Cardiac muscle cell (in vitro differentiated cells and primary cell): ENCODE measurements at regions not wholly inside any gene's neighbourhood (a gene's known extent, or its start where the extent isn't known, plus 50 kb on each side); places are given as distances from the start of the nearest gene placed in this dataset.

Source experiments
- DNase-seq, 2 donors: peaks; one replicate each; pipeline versions ENCODE4 v3.0.0 to v3.0.0-alpha.2; 2010 to 2017; ENCODE audit warnings: low read depth in 1 of 2, low spot score in 1 of 2
- H3K27ac ChIP-seq: fragments of 200-600 bp; sonication (generic); 2 replicates; pipeline ENCODE4 v1.5.1; 2016
- H3K27me3 ChIP-seq: fragments of 200-600 bp; sonication (generic); 2 replicates; pipeline ENCODE4 v1.6.0; 2016; ENCODE audit warnings: control low read depth
- H3K36me3 ChIP-seq: fragments of 200-600 bp; sonication (generic); 2 replicates; pipeline ENCODE4 v1.5.1; 2016; ENCODE audit warnings: control low read depth
- H3K4me1 ChIP-seq: fragments of 200-600 bp; sonication (generic); 2 replicates; pipeline ENCODE4 v1.8.1; 2017; ENCODE audit warnings: low read depth, mild to moderate bottlenecking, mixed run types
- H3K4me3 ChIP-seq: fragments of 200-600 bp; sonication (generic); 2 replicates; pipeline ENCODE4 v1.5.1; 2016; ENCODE audit warnings: mild to moderate bottlenecking
- H3K9me3 ChIP-seq: fragments of 200-600 bp; sonication (generic); 2 replicates; pipeline ENCODE4 v1.5.1; 2017; ENCODE audit warnings: low read depth, mild to moderate bottlenecking, control low read depth
- CTCF ChIP-seq: IDR thresholded peaks from 2 replicates; pipeline ENCODE4 v1.5.1; 2012; ENCODE audit warnings: low read depth, mild to moderate bottlenecking, low read length

GRCh38 chr11:112400476-112401014, 139.9 kb upstream of the PLET1 start:
- no peaks in the 10 kb centered on the region for H3K36me3 ChIP-seq
- H3K4me1 ChIP-seq: no peaks in the 10 kb centered on the region
- H3K4me3 ChIP-seq: no peak overlapping the region
- H3K9me3 ChIP-seq: no peaks in the 10 kb centered on the region
- no peak overlapping the region for H3K27ac ChIP-seq
- no peak for DNase-seq
- no peaks in the 10 kb centered on the region for H3K27me3 ChIP-seq
- TF ChIP-seq CTCF: no peak

- H3K4me1 ChIP-seq: no peaks in the 10 kb centered on the region
- DNase-seq: no peak
- TF ChIP-seq CTCF: no peak
- H3K9me3 ChIP-seq: no peaks in the 10 kb centered on the region
- H3K4me3 ChIP-seq: no peak overlapping the region
- no peaks in the 10 kb centered on the region for H3K27me3 ChIP-seq
- no peak overlapping the region for H3K27ac ChIP-seq
- H3K36me3 ChIP-seq: no peaks in the 10 kb centered on the region
Observed at GRCh38 chr11:112401036-112401769, 140.5 kb upstream of the PLET1 start.

- H3K27me3 ChIP-seq: no peaks in the 10 kb centered on the region
- no peak for DNase-seq
- no peaks in the 10 kb centered on the region for H3K4me1 ChIP-seq
- no peaks in the 10 kb centered on the region for H3K9me3 ChIP-seq
- H3K27ac ChIP-seq: no peak overlapping the region
- TF ChIP-seq CTCF: no peak
- no peak overlapping the region for H3K4me3 ChIP-seq
- H3K36me3 ChIP-seq: no peaks in the 10 kb centered on the region
Observed at GRCh38 chr11:112403432-112403831, 142.8 kb upstream of the PLET1 start.

GRCh38 chr11:112404112-112404511, 143.5 kb upstream of the PLET1 start:
- Histone ChIP-seq H3K4me1 (no peaks in the 10 kb centered on the region), H3K27me3 (no peaks in the 10 kb centered on the region), H3K4me3 (no peak overlapping the region), H3K36me3 (no peaks in the 10 kb centered on the region), H3K9me3 (no peaks in the 10 kb centered on the region), H3K27ac (no peak overlapping the region)
- DNase-seq: no peak
- TF ChIP-seq CTCF: no peak

- Histone ChIP-seq H3K27me3 (no peaks in the 10 kb centered on the region), H3K36me3 (no peaks in the 10 kb centered on the region), H3K9me3 (no peaks in the 10 kb centered on the region), H3K27ac (no peak overlapping the region), H3K4me1 (no peaks in the 10 kb centered on the region), H3K4me3 (no peak overlapping the region)
- TF ChIP-seq CTCF: no peak
- no peak for DNase-seq
Observed at GRCh38 chr11:112408517-112408916, 147.9 kb upstream of the PLET1 start.
